Duodenal mucosa (tissue), 2 donors: ENCODE measurements at regions not wholly inside any gene's neighbourhood (a gene's known extent, or its start where the extent isn't known, plus 50 kb on each side); places are given as distances from the start of the nearest gene placed in this dataset.

Source experiments
- H3K27ac ChIP-seq: one replicate; pipeline ENCODE4 v1.7.0; 2013; ENCODE audit warnings: low read depth, low read length
- H3K27me3 ChIP-seq, 2 donors: one replicate each; pipeline ENCODE4 v1.7.0; 2013; ENCODE audit warnings: low read length in 2 of 2, control low read depth in 1 of 2; ENCODE audit not compliant: insufficient read depth in 2 of 2, control insufficient read depth in 1 of 2
- H3K36me3 ChIP-seq, 2 donors: one replicate each; pipeline ENCODE4 v1.7.0; 2013; ENCODE audit warnings: low read length in 2 of 2, control low read depth in 1 of 2; ENCODE audit not compliant: insufficient read depth in 2 of 2, control insufficient read depth in 1 of 2
- H3K4me1 ChIP-seq, 2 donors: one replicate each; pipeline ENCODE4 v1.7.0; 2013; ENCODE audit warnings: low read length in 2 of 2, control low read depth in 1 of 2; ENCODE audit not compliant: insufficient read depth in 2 of 2, control insufficient read depth in 1 of 2
- H3K4me3 ChIP-seq, 2 donors: one replicate each; pipeline ENCODE4 v1.7.0; 2013; ENCODE audit warnings: low read length in 2 of 2, low read depth in 1 of 2
- H3K9ac ChIP-seq, 2 donors: one replicate each; pipeline ENCODE4 v1.7.0; 2013; ENCODE audit warnings: low read length in 2 of 2, low read depth in 1 of 2
- H3K9me3 ChIP-seq, 2 donors: one replicate each; pipeline ENCODE4 v1.7.0; 2013; ENCODE audit warnings: low read length in 2 of 2, control low read depth in 1 of 2; ENCODE audit not compliant: control insufficient read depth in 1 of 2

GRCh38 chr2:183428881-183429280 is 304.6 kb downstream of the NUP35 start:
- Histone ChIP-seq H3K36me3 (no peaks in the 10 kb centered on the region), H3K9ac (no peak overlapping the region), H3K4me1 (no peaks in the 10 kb centered on the region), H3K9me3 (peaks cover 0 to 5% of the 10 kb centered on the region in 2 donors), H3K4me3 (no peak overlapping the region), H3K27me3 (no peaks in the 10 kb centered on the region), H3K27ac (no peak overlapping the region)

- no peak overlapping the region for H3K9ac ChIP-seq
- H3K9me3 ChIP-seq = no peaks in the 10 kb centered on the region
- H3K27ac ChIP-seq = no peak overlapping the region
- H3K4me1 ChIP-seq = no peaks in the 10 kb centered on the region
- H3K4me3 ChIP-seq = no peak overlapping the region
- H3K36me3 ChIP-seq = no peaks in the 10 kb centered on the region
- H3K27me3 ChIP-seq = no peaks in the 10 kb centered on the region
Measured at GRCh38 chr2:183438541-183438940, 314.3 kb downstream of the NUP35 start.

GRCh38 chr2:183455056-183455455 is 330.8 kb downstream of the NUP35 start:
- H3K27ac ChIP-seq = no peak overlapping the region
- H3K4me3 ChIP-seq = no peak overlapping the region
- no peak overlapping the region for H3K9ac ChIP-seq
- no peaks in the 10 kb centered on the region for H3K9me3 ChIP-seq
- H3K4me1 ChIP-seq = no peaks in the 10 kb centered on the region
- H3K27me3 ChIP-seq = no peaks in the 10 kb centered on the region
- no peaks in the 10 kb centered on the region for H3K36me3 ChIP-seq

GRCh38 chr2:183456177-183456576 is 331.9 kb downstream of the NUP35 start:
- Histone ChIP-seq H3K4me1 (no peaks in the 10 kb centered on the region), H3K9me3 (no peaks in the 10 kb centered on the region), H3K27ac (no peak overlapping the region), H3K9ac (no peak overlapping the region), H3K36me3 (no peaks in the 10 kb centered on the region), H3K4me3 (no peak overlapping the region), H3K27me3 (no peaks in the 10 kb centered on the region)

GRCh38 chr2:183458460-183458859 is 334.2 kb downstream of the NUP35 start:
- H3K4me1 ChIP-seq = no peaks in the 10 kb centered on the region
- H3K36me3 ChIP-seq = no peaks in the 10 kb centered on the region
- no peaks in the 10 kb centered on the region for H3K9me3 ChIP-seq
- H3K27me3 ChIP-seq = no peaks in the 10 kb centered on the region
- no peak overlapping the region for H3K9ac ChIP-seq
- H3K27ac ChIP-seq = no peak overlapping the region
- no peak overlapping the region for H3K4me3 ChIP-seq

- Histone ChIP-seq H3K27ac (no peak overlapping the region), H3K9me3 (no peaks in the 10 kb centered on the region), H3K9ac (no peak overlapping the region), H3K4me3 (no peak overlapping the region), H3K36me3 (no peaks in the 10 kb centered on the region), H3K4me1 (no peaks in the 10 kb centered on the region), H3K27me3 (no peaks in the 10 kb centered on the region)
Measured at GRCh38 chr2:183459466-183459865, 335.2 kb downstream of the NUP35 start.

- Histone ChIP-seq H3K4me1 (no peaks in the 10 kb centered on the region), H3K4me3 (no peak overlapping the region), H3K27ac (no peak overlapping the region), H3K36me3 (no peaks in the 10 kb centered on the region), H3K27me3 (no peaks in the 10 kb centered on the region), H3K9me3 (no peaks in the 10 kb centered on the region), H3K9ac (no peak overlapping the region)
Measured at GRCh38 chr2:183463821-183464220, 339.6 kb downstream of the NUP35 start.

- Histone ChIP-seq H3K4me3 (no peak overlapping the region), H3K27ac (no peak overlapping the region), H3K27me3 (no peaks in the 10 kb centered on the region), H3K9me3 (peaks cover 0 to 9% of the 10 kb centered on the region in 2 donors), H3K4me1 (no peaks in the 10 kb centered on the region), H3K36me3 (no peaks in the 10 kb centered on the region), H3K9ac (no peak overlapping the region)
Measured at GRCh38 chr2:183465048-183465447, 340.8 kb downstream of the NUP35 start.

- H3K27me3 ChIP-seq = no peaks in the 10 kb centered on the region
- H3K27ac ChIP-seq = no peak overlapping the region
- no peak overlapping the region for H3K4me3 ChIP-seq
- peaks cover 4 to 8% of the 10 kb centered on the region in 2 donors for H3K9me3 ChIP-seq
- no peaks in the 10 kb centered on the region for H3K4me1 ChIP-seq
- H3K9ac ChIP-seq = no peak overlapping the region
- H3K36me3 ChIP-seq = no peaks in the 10 kb centered on the region
Measured at GRCh38 chr2:183474912-183475695, 350.9 kb downstream of the NUP35 start.

GRCh38 chr2:183476490-183476889 is 352.2 kb downstream of the NUP35 start:
- no peak overlapping the region for H3K9ac ChIP-seq
- no peaks in the 10 kb centered on the region for H3K9me3 ChIP-seq
- no peak overlapping the region for H3K4me3 ChIP-seq
- H3K27me3 ChIP-seq = no peaks in the 10 kb centered on the region
- H3K4me1 ChIP-seq = no peaks in the 10 kb centered on the region
- H3K27ac ChIP-seq = no peak overlapping the region
- H3K36me3 ChIP-seq = no peaks in the 10 kb centered on the region
